ENCODE measurements at regions not wholly inside any gene's neighbourhood (a gene's known extent, or its start where the extent isn't known, plus 50 kb on each side); places are given as distances from the start of the nearest gene placed in this dataset.

GRCh38 chr15:92232876-92233275 lies 160.8 kb upstream of the ST8SIA2 start:
- no peak for TF ChIP-seq CTCF (IDR thresholded peaks at IDR 0.05; ENCODE audit: insufficient read depth, low read depth, low read length)
- no peak for DNase-seq (ENCODE audit: low read depth)
- ChIA-PET CTCF (interaction anchor here (1.0 to 1.5 kb wide), 2 partner anchors 18 to 136 kb away, joined by 3 read pairs; no protein-coding TSS in a partner anchor), POLR2A (no interaction called here)
- H3K4me3 ChIP-seq (ENCODE audit: low read depth, low read length) = no peak overlapping the region
- no peaks in the 10 kb centered on the region for H3K36me3 ChIP-seq (ENCODE audit: control insufficient read depth, insufficient read depth, low read length)
- H3K27me3 ChIP-seq (ENCODE audit: control insufficient read depth, insufficient read depth, low read length) = no peaks in the 10 kb centered on the region

GRCh38 chr15:92243227-92243626 lies 150.5 kb upstream of the ST8SIA2 start:
- TF ChIP-seq CTCF (IDR thresholded peaks at IDR 0.05; ENCODE audit: insufficient read depth, low read depth, low read length) = no peak
- no peak for DNase-seq (ENCODE audit: low read depth)
- POLR2A ChIA-PET = no interaction called here
- no peaks in the 10 kb centered on the region for H3K36me3 ChIP-seq (ENCODE audit: control insufficient read depth, insufficient read depth, low read length)
- H3K27me3 ChIP-seq (ENCODE audit: control insufficient read depth, insufficient read depth, low read length) = no peaks in the 10 kb centered on the region
- H3K4me3 ChIP-seq (ENCODE audit: low read depth, low read length) = no peak overlapping the region
- CTCF ChIA-PET = no interaction called here

GRCh38 chr15:92244703-92245102 lies 149.0 kb upstream of the ST8SIA2 start:
- no peaks in the 10 kb centered on the region for H3K27me3 ChIP-seq (ENCODE audit: control insufficient read depth, insufficient read depth, low read length)
- no peak for TF ChIP-seq CTCF (IDR thresholded peaks at IDR 0.05; ENCODE audit: insufficient read depth, low read depth, low read length)
- H3K36me3 ChIP-seq (ENCODE audit: control insufficient read depth, insufficient read depth, low read length) = no peaks in the 10 kb centered on the region
- ChIA-PET CTCF (no interaction called here), POLR2A (no interaction called here)
- DNase-seq (ENCODE audit: low read depth) = no peak
- H3K4me3 ChIP-seq (ENCODE audit: low read depth, low read length) = no peak overlapping the region

GRCh38 chr15:92247649-92248242 lies 145.9 kb upstream of the ST8SIA2 start:
- ChIA-PET POLR2A (no interaction called here), CTCF (no interaction called here)
- DNase-seq (ENCODE audit: low read depth) = no peak
- Histone ChIP-seq H3K27me3 (ENCODE audit: control insufficient read depth, insufficient read depth, low read length) (no peaks in the 10 kb centered on the region), H3K4me3 (ENCODE audit: low read depth, low read length) (no peak overlapping the region), H3K36me3 (ENCODE audit: control insufficient read depth, insufficient read depth, low read length) (no peaks in the 10 kb centered on the region)
- TF ChIP-seq CTCF (IDR thresholded peaks at IDR 0.05; ENCODE audit: insufficient read depth, low read depth, low read length) = no peak

- no peak for TF ChIP-seq CTCF (IDR thresholded peaks at IDR 0.05; ENCODE audit: insufficient read depth, low read depth, low read length)
- POLR2A ChIA-PET = no interaction called here
- Histone ChIP-seq H3K27me3 (ENCODE audit: control insufficient read depth, insufficient read depth, low read length) (no peaks in the 10 kb centered on the region), H3K4me3 (ENCODE audit: low read depth, low read length) (no peak overlapping the region), H3K36me3 (ENCODE audit: control insufficient read depth, insufficient read depth, low read length) (no peaks in the 10 kb centered on the region)
- CTCF ChIA-PET = no interaction called here
- DNase-seq (ENCODE audit: low read depth) = no peak
Observed at GRCh38 chr15:92266796-92267685, 126.6 kb upstream of the ST8SIA2 start.

Data from BJ (cell line).